Transverse colon (tissue), 3 donors: ENCODE measurements at regions not wholly inside any gene's neighbourhood (a gene's known extent, or its start where the extent isn't known, plus 50 kb on each side); places are given as distances from the start of the nearest gene placed in this dataset.

Experiments
- EP300 ChIP-seq: sonication (generic); formaldehyde crosslinking; IDR thresholded peaks from one replicate; pipeline ENCODE4 v1.6.1; 2017; ENCODE audit warnings: antibody characterized with exemption, low read depth
- TF ChIP-seq, protein P1 (sequence below), 5 experiments: fragments of 200-600 bp in 3 of 5; fragments of 450-650 bp in 2 of 5; sonication (generic) in 3 of 5; IDR thresholded peaks; 1 replicate in 2 of 5; 2 replicates in 3 of 5; pipeline ENCODE4 v1.5.1; 2016 to 2017; ENCODE audit warnings: antibody characterized with exemption in 5 of 5, inconsistent platforms in 3 of 5, mild to moderate bottlenecking in 2 of 5, moderate library complexity in 1 of 5

DNA sequence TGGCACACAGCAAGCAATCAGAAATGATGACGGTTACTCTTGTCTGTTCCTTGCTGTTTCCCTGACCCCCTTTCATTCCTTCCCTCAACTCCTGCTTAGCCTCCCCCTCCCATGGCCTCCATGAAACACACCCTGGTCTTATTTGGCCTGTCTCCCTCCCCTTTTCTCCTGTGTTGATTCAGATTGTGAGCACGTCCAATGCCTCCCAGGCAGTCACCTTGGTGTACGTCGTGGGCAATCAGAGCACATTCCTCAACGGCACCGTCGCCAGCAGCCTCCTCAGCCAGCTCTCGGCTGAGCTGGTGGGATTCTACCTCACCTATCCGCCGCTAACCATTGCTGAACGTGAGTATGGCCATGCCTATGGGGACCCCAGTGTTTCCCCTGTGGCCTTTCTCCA, 141.1 kb downstream of the C11orf91 start:
- TF ChIP-seq, protein P1, sequence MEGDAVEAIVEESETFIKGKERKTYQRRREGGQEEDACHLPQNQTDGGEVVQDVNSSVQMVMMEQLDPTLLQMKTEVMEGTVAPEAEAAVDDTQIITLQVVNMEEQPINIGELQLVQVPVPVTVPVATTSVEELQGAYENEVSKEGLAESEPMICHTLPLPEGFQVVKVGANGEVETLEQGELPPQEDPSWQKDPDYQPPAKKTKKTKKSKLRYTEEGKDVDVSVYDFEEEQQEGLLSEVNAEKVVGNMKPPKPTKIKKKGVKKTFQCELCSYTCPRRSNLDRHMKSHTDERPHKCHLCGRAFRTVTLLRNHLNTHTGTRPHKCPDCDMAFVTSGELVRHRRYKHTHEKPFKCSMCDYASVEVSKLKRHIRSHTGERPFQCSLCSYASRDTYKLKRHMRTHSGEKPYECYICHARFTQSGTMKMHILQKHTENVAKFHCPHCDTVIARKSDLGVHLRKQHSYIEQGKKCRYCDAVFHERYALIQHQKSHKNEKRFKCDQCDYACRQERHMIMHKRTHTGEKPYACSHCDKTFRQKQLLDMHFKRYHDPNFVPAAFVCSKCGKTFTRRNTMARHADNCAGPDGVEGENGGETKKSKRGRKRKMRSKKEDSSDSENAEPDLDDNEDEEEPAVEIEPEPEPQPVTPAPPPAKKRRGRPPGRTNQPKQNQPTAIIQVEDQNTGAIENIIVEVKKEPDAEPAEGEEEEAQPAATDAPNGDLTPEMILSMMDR (IDR thresholded peaks at IDR 0.05): no peak
- TF ChIP-seq EP300: no peak
